Prostate gland (tissue), 2 donors: ENCODE measurements at regions not wholly inside any gene's neighbourhood (a gene's known extent, or its start where the extent isn't known, plus 50 kb on each side); places are given as distances from the start of the nearest gene placed in this dataset.

Source experiments
- POLR2AphosphoS5 ChIP-seq: sonication (generic); formaldehyde crosslinking; IDR thresholded peaks from one replicate; pipeline ENCODE4 v1.6.1; 2017; ENCODE audit warnings: antibody characterized with exemption
- TF ChIP-seq, protein P1 (sequence below), 4 experiments: fragments of 200-600 bp in 2 of 4; fragments of 450-650 bp in 2 of 4; sonication (generic) in 2 of 4; IDR thresholded peaks; 1 replicate in 3 of 4; 2 replicates in 1 of 4; pipeline ENCODE4 v1.5.1; 2016 to 2019; ENCODE audit warnings: antibody characterized with exemption in 4 of 4, mild to moderate bottlenecking in 2 of 4, moderate library complexity in 2 of 4

DNA sequence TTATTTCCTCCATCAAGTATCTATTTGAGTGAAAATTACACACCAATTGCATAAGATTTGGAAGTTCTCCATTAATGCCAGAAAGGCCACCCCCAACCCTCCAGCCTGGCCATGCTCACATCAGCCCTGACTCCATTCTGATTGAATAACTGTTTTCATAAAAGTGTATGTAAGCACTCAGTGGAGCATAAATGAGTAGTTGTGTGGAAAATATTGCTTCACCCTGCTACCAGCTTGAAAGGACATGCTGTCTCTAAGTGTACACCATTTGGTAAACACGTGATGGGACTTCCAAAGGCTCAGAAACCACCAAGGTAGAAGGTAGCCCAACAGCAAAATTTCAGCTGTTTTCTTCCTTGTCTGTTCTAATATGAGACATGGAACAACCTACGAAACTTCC lies 393.8 kb downstream of the ZNF385D start:
- TF ChIP-seq, protein P1, sequence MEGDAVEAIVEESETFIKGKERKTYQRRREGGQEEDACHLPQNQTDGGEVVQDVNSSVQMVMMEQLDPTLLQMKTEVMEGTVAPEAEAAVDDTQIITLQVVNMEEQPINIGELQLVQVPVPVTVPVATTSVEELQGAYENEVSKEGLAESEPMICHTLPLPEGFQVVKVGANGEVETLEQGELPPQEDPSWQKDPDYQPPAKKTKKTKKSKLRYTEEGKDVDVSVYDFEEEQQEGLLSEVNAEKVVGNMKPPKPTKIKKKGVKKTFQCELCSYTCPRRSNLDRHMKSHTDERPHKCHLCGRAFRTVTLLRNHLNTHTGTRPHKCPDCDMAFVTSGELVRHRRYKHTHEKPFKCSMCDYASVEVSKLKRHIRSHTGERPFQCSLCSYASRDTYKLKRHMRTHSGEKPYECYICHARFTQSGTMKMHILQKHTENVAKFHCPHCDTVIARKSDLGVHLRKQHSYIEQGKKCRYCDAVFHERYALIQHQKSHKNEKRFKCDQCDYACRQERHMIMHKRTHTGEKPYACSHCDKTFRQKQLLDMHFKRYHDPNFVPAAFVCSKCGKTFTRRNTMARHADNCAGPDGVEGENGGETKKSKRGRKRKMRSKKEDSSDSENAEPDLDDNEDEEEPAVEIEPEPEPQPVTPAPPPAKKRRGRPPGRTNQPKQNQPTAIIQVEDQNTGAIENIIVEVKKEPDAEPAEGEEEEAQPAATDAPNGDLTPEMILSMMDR (IDR thresholded peaks at IDR 0.05) = no peak
- no peak for TF ChIP-seq POLR2AphosphoS5
